Caco-2 (cell line): ENCODE measurements at regions not wholly inside any gene's neighbourhood (a gene's known extent, or its start where the extent isn't known, plus 50 kb on each side); places are given as distances from the start of the nearest gene placed in this dataset.
"Not testable (repeated sequence)": the region's sequence is repeated elsewhere in the genome, so short reads cannot be mapped to it uniquely, and the experiment has no call there.

ENCODE experiments used
- BruUV-seq: library from RNA; stranded (reverse); fragments of 400-500 nt; replicated peaks from 2 replicates; lab custom pipeline; 2021; lab: Mats Ljungman, UMichigan
- CTCF ChIA-PET: fragments of 300-600 bp; sonication (Branson Sonifier 250); formaldehyde crosslinking; loops from one replicate; lab custom pipeline; 2022; ENCODE audit warnings: antibody characterized with exemption; lab: Charles Lee
- POLR2A ChIA-PET: fragments of 300-600 bp; sonication (Branson Sonifier 250); formaldehyde crosslinking; loops from one replicate; lab custom pipeline; 2022; ENCODE audit warnings: antibody characterized with exemption; lab: Charles Lee
- DNase-seq, 2 experiments: peaks; one replicate each; pipeline versions ENCODE4 v3.0.0 to v3.0.0-alpha.2; 2020 to 2022
- H3K27me3 ChIP-seq: replicated peaks from 2 replicates; pipeline ENCODE4 v1.6.0; 2011; ENCODE audit warnings: low read length; ENCODE audit not compliant: control insufficient read depth, insufficient read depth
- H3K36me3 ChIP-seq: 2 replicates; pipeline ENCODE4 v1.5.1; 2011; ENCODE audit warnings: low read length; ENCODE audit not compliant: control insufficient read depth, insufficient read depth
- H3K4me1 ChIP-seq: fragments of 250-450 bp; sonication (Bioruptor Pico); 2 replicates; pipeline ENCODE4 v1.5.1; 2020; ENCODE audit warnings: mild to moderate bottlenecking
- H3K4me3 ChIP-seq: 2 replicates; pipeline ENCODE4 v1.5.1; 2011; ENCODE audit warnings: low read depth, mild to moderate bottlenecking, control low read depth, low read length
- H3K9me3 ChIP-seq: fragments of 250-450 bp; sonication (Bioruptor Pico); 2 replicates; pipeline ENCODE4 v1.5.1; 2020; ENCODE audit warnings: mild to moderate bottlenecking, moderate library complexity
- H3K27ac Mint-ChIP-seq: one replicate; pipeline ENCODE4 v1.8.0; 2022; ENCODE audit warnings: mixed read lengths; ENCODE audit not compliant: unreplicated experiment
- H3K27me3 Mint-ChIP-seq: one replicate; pipeline ENCODE4 v1.8.0; 2022; ENCODE audit warnings: mixed read lengths; ENCODE audit not compliant: insufficient read depth, unreplicated experiment
- H3K36me3 Mint-ChIP-seq: one replicate; pipeline ENCODE4 v1.8.0; 2022; ENCODE audit warnings: mild to moderate bottlenecking, mixed read lengths; ENCODE audit not compliant: insufficient read depth, unreplicated experiment
- H3K4me1 Mint-ChIP-seq: one replicate; pipeline ENCODE4 v1.8.0; 2022; ENCODE audit warnings: low read depth, mixed read lengths; ENCODE audit not compliant: unreplicated experiment
- H3K4me3 Mint-ChIP-seq: one replicate; pipeline ENCODE4 v1.8.0; 2022; ENCODE audit warnings: mild to moderate bottlenecking, moderate library complexity, mixed read lengths; ENCODE audit not compliant: unreplicated experiment
- H3K9me3 Mint-ChIP-seq: one replicate; pipeline ENCODE4 v1.8.0; 2022; ENCODE audit warnings: mixed read lengths; ENCODE audit not compliant: unreplicated experiment
- CTCF ChIP-seq, 2 experiments: fragments of 200-600 bp in 1 of 2; IDR thresholded peaks; 1 replicate in 1 of 2; 2 replicates in 1 of 2; pipeline versions ENCODE4 v1.5.1 to v1.8.0; 2011 to 2022; ENCODE audit warnings: antibody characterized with exemption in 1 of 2, control low read depth in 1 of 2, inconsistent platforms in 1 of 2, low read depth in 1 of 2, low read length in 1 of 2, mild to moderate bottlenecking in 1 of 2, moderate library complexity in 1 of 2; ENCODE audit not compliant: insufficient read depth in 1 of 2, severe bottlenecking in 1 of 2, unreplicated experiment in 1 of 2
- intact Hi-C: fragments of 100-400 bp; cut with micrococcal nuclease; formaldehyde crosslinking; loops from one replicate; pipeline ENCODE4 v1.10.0; 2022; ENCODE audit not compliant: unreplicated experiment

GRCh38 chr12:48409938-48410337 lies 59.2 kb upstream of the ZNF641 start:
- H3K36me3 ChIP-seq, H3K9me3 ChIP-seq, H3K4me1 ChIP-seq, intact Hi-C loops, H3K4me3 Mint-ChIP-seq, H3K4me3 ChIP-seq, POLR2A ChIA-PET, CTCF ChIA-PET, BruUV-seq, H3K27me3 ChIP-seq, H3K9me3 Mint-ChIP-seq, H3K27ac Mint-ChIP-seq, H3K36me3 Mint-ChIP-seq, DNase-seq, H3K4me1 Mint-ChIP-seq: not testable (repeated sequence)
- peaks cover 12% of the 10 kb centered on the region for H3K27me3 Mint-ChIP-seq

GRCh38 chr12:48413388-48413787 lies 59.0 kb upstream of the ANP32D start:
- ChIA-PET POLR2A (no interaction called here), CTCF (interaction anchor here (0.7 kb wide), 1 partner anchor 41 kb away, joined by 3 read pairs; no protein-coding TSS in a partner anchor)
- no peaks in the 10 kb centered on the region for H3K27me3 ChIP-seq

GRCh38 chr12:48414021-48414420 lies 58.3 kb upstream of the ANP32D start:
- CTCF ChIA-PET, result no interaction called here
- no peaks in the 10 kb centered on the region for H3K27me3 Mint-ChIP-seq
- POLR2A ChIA-PET, result no interaction called here
- no peak overlapping the region for H3K27ac Mint-ChIP-seq
- Histone ChIP-seq H3K9me3 (no peaks in the 10 kb centered on the region; the same call in 1 of the 2 replicates), H3K27me3 (no peaks in the 10 kb centered on the region), H3K4me1 (peaks cover 2% of the 10 kb centered on the region), H3K4me3 (no peak overlapping the region), H3K36me3 (no peaks in the 10 kb centered on the region)
- BruUV-seq, result no TSS peak
- H3K4me3 Mint-ChIP-seq, result no peak overlapping the region
- H3K36me3 Mint-ChIP-seq, result no peaks in the 10 kb centered on the region
- no peaks in the 10 kb centered on the region for H3K4me1 Mint-ChIP-seq
- no peak for TF ChIP-seq CTCF (IDR thresholded peaks at IDR 0.05; ENCODE audit: insufficient read depth in 1 of 2, low read depth in 1 of 2, low read length in 1 of 2, severe bottlenecking in 1 of 2, unreplicated experiment in 1 of 2)
- peaks cover 7% of the 10 kb centered on the region for H3K9me3 Mint-ChIP-seq
- no peak for DNase-seq
- intact Hi-C loops, result no loop called here

More at GRCh38 chr12:48413388-48413787, 59.0 kb upstream of the ANP32D start:
- Mint-ChIP-seq H3K9me3 (peaks cover 7% of the 10 kb centered on the region), H3K4me1 (no peaks in the 10 kb centered on the region), H3K36me3 (no peaks in the 10 kb centered on the region), H3K27me3 (no peaks in the 10 kb centered on the region), H3K4me3 (no peak overlapping the region), H3K27ac (no peak overlapping the region)
- BruUV-seq, result no TSS peak
- Histone ChIP-seq H3K4me3 (no peak overlapping the region), H3K9me3 (no peaks in the 10 kb centered on the region; the same call in 1 of the 2 replicates), H3K36me3 (no peaks in the 10 kb centered on the region), H3K4me1 (no peaks in the 10 kb centered on the region)
- no peak for TF ChIP-seq CTCF (IDR thresholded peaks at IDR 0.05; ENCODE audit: insufficient read depth in 1 of 2, low read depth in 1 of 2, low read length in 1 of 2, severe bottlenecking in 1 of 2, unreplicated experiment in 1 of 2)
- intact Hi-C loops, result no loop called here
- no peak for DNase-seq
